Small intestine (tissue), 7 donors: ENCODE measurements at regions not wholly inside any gene's neighbourhood (a gene's known extent, or its start where the extent isn't known, plus 50 kb on each side); places are given as distances from the start of the nearest gene placed in this dataset.
"Not testable (repeated sequence)": the region's sequence is repeated elsewhere in the genome, so short reads cannot be mapped to it uniquely, and the experiment has no call there.

Experiments
- DNase-seq, 2 donors: peaks; one replicate each; pipeline versions ENCODE4 v3.0.0 to v3.0.0-alpha.2; 2013
- FAIRE-seq: peaks from 2 replicates; lab custom pipeline; 2012; peaks lifted over from hg19 to GRCh38; lab: Jason Lieb, UNC
- H3K27ac ChIP-seq, 3 donors: one replicate each; pipeline ENCODE4 v1.5.1; 2013; ENCODE audit warnings: low read length in 2 of 3, mild to moderate bottlenecking in 2 of 3, control low read depth in 1 of 3, inconsistent platforms in 1 of 3, low read depth in 1 of 3, moderate library complexity in 1 of 3
- H3K27me3 ChIP-seq, 3 donors: one replicate each; pipeline ENCODE4 v1.6.1; 2013; ENCODE audit warnings: low read length in 3 of 3, inconsistent platforms in 1 of 3; ENCODE audit not compliant: control insufficient read depth in 3 of 3, insufficient read depth in 3 of 3
- H3K36me3 ChIP-seq, 3 donors: one replicate each; pipeline ENCODE4 v1.6.1; 2013; ENCODE audit warnings: low read length in 3 of 3, inconsistent platforms in 1 of 3, low read depth in 1 of 3, mild to moderate bottlenecking in 1 of 3, moderate library complexity in 1 of 3; ENCODE audit not compliant: control insufficient read depth in 3 of 3, insufficient read depth in 2 of 3
- H3K4me1 ChIP-seq, 3 donors: one replicate each; pipeline ENCODE4 v1.6.1; 2013; ENCODE audit warnings: low read length in 2 of 3, inconsistent platforms in 1 of 3, low read depth in 1 of 3, mild to moderate bottlenecking in 1 of 3, moderate library complexity in 1 of 3; ENCODE audit not compliant: control insufficient read depth in 3 of 3, insufficient read depth in 2 of 3
- H3K4me3 ChIP-seq, 3 donors: one replicate each; pipeline ENCODE4 v1.5.1; 2013; ENCODE audit warnings: low read length in 3 of 3, control low read depth in 1 of 3, inconsistent platforms in 1 of 3, low read depth in 1 of 3, mild to moderate bottlenecking in 1 of 3, moderate library complexity in 1 of 3
- H3K9me3 ChIP-seq, 2 donors: one replicate each; pipeline ENCODE4 v1.6.1; 2013; ENCODE audit warnings: low read depth in 1 of 2, low read length in 1 of 2; ENCODE audit not compliant: control insufficient read depth in 2 of 2, insufficient read depth in 1 of 2
- WGBS, 3 donors: extraction: QIAGEN DNeasy Blood & Tissue Kit; methylation state at CpG; one replicate each; pipeline ENCODE4 v1.1.7; 2013; 5-methylcytosine and 5-hydroxymethylcytosine counted together
- donor health status: healthy with polysubstance abuse.
- donor health status: control.
- donor health status: control.
- donor health status: Bipolar disorder and iron deficiency.
- donor health status: healthy.

GRCh38 chr4:141564961-141565360 lies 71.4 kb upstream of the IL15 start:
- FAIRE-seq, H3K36me3 ChIP-seq, H3K9me3 ChIP-seq, H3K4me3 ChIP-seq, H3K27ac ChIP-seq, DNase-seq, H3K27me3 ChIP-seq, H3K4me1 ChIP-seq: not testable (repeated sequence)
- 92 to 96% (median 92%) methylated on average over 15 of the region's 15 CpGs for WGBS, 3 donors

GRCh38 chr4:141565379-141566089 lies 70.8 kb upstream of the IL15 start:
- H3K4me3 ChIP-seq: no peak overlapping the region
- no peak for DNase-seq
- no peaks in the 10 kb centered on the region for H3K9me3 ChIP-seq
- no peaks in the 10 kb centered on the region for H3K36me3 ChIP-seq
- no peak overlapping the region for H3K27ac ChIP-seq
- H3K4me1 ChIP-seq: no peaks in the 10 kb centered on the region
- H3K27me3 ChIP-seq: no peaks in the 10 kb centered on the region
- 92 to 93% (median 92%) methylated on average over 3 of the region's 3 CpGs for WGBS, 3 donors
- FAIRE-seq: no peak

- no peaks in the 10 kb centered on the region for H3K36me3 ChIP-seq
- no peak for DNase-seq
- H3K27me3 ChIP-seq: no peaks in the 10 kb centered on the region
- H3K4me1 ChIP-seq: no peaks in the 10 kb centered on the region
- 44 to 64% (median 46%) methylated on average over 4 of the region's 4 CpGs for WGBS, 3 donors
- H3K27ac ChIP-seq: no peak overlapping the region
- H3K9me3 ChIP-seq: no peaks in the 10 kb centered on the region
- no peak for FAIRE-seq
- H3K4me3 ChIP-seq: no peak overlapping the region
These were observed 69.0 kb upstream of the IL15 start for GRCh38 chr4:141567326-141567915.

- no peak for FAIRE-seq
- no peak for DNase-seq
- H3K36me3 ChIP-seq: no peaks in the 10 kb centered on the region
- no peaks in the 10 kb centered on the region for H3K27me3 ChIP-seq
- H3K4me3 ChIP-seq: no peak overlapping the region
- WGBS, 3 donors: 63 to 79% (median 73%) methylated on average over 2 of the region's 2 CpGs
- H3K27ac ChIP-seq: no peak overlapping the region
- H3K4me1 ChIP-seq: no peaks in the 10 kb centered on the region
- no peaks in the 10 kb centered on the region for H3K9me3 ChIP-seq
These were observed 67.2 kb upstream of the IL15 start for GRCh38 chr4:141569141-141569540.

- H3K4me3 ChIP-seq: no peak overlapping the region
- H3K27ac ChIP-seq: no peak overlapping the region
- DNase-seq (no peak), FAIRE-seq (no peak)
- no peaks in the 10 kb centered on the region for H3K36me3 ChIP-seq
- H3K9me3 ChIP-seq: no peaks in the 10 kb centered on the region
- H3K4me1 ChIP-seq: no peaks in the 10 kb centered on the region
- no peaks in the 10 kb centered on the region for H3K27me3 ChIP-seq
These were observed 66.1 kb upstream of the IL15 start for GRCh38 chr4:141570290-141570689.

- DNase-seq (no peak), FAIRE-seq (no peak)
- 81 to 87% (median 84%) methylated on average over 2 of the region's 2 CpGs for WGBS, 3 donors
- no peak overlapping the region for H3K4me3 ChIP-seq
- H3K4me1 ChIP-seq: no peaks in the 10 kb centered on the region
- H3K9me3 ChIP-seq: no peaks in the 10 kb centered on the region
- no peaks in the 10 kb centered on the region for H3K36me3 ChIP-seq
- no peaks in the 10 kb centered on the region for H3K27me3 ChIP-seq
- no peak overlapping the region for H3K27ac ChIP-seq
These were observed 65.0 kb upstream of the IL15 start for GRCh38 chr4:141571362-141571761.

- Histone ChIP-seq H3K4me1 (no peaks in the 10 kb centered on the region), H3K27ac (no peak overlapping the region), H3K4me3 (no peak overlapping the region), H3K36me3 (no peaks in the 10 kb centered on the region), H3K9me3 (no peaks in the 10 kb centered on the region), H3K27me3 (no peaks in the 10 kb centered on the region)
- no peak for FAIRE-seq
- WGBS, 3 donors: 62 to 83% (median 73%) methylated on average over 6 of the region's 6 CpGs
- no peak for DNase-seq
These were observed 64.6 kb upstream of the IL15 start for GRCh38 chr4:141571793-141572192.

GRCh38 chr4:141573678-141574077 lies 62.7 kb upstream of the IL15 start:
- no peaks in the 10 kb centered on the region for H3K36me3 ChIP-seq
- no peaks in the 10 kb centered on the region for H3K4me1 ChIP-seq
- FAIRE-seq (no peak), DNase-seq (no peak)
- no peaks in the 10 kb centered on the region for H3K27me3 ChIP-seq
- H3K27ac ChIP-seq: no peak overlapping the region
- H3K9me3 ChIP-seq: no peaks in the 10 kb centered on the region
- H3K4me3 ChIP-seq: no peak overlapping the region

GRCh38 chr4:141575884-141576283 lies 60.5 kb upstream of the IL15 start:
- WGBS, 3 donors: 62 to 70% (median 67%) methylated on average over 4 of the region's 4 CpGs
- Histone ChIP-seq H3K9me3 (no peaks in the 10 kb centered on the region), H3K27ac (no peak overlapping the region), H3K4me1 (no peaks in the 10 kb centered on the region), H3K27me3 (no peaks in the 10 kb centered on the region), H3K36me3 (no peaks in the 10 kb centered on the region), H3K4me3 (no peak overlapping the region)
- DNase-seq (no peak), FAIRE-seq (no peak)
